Ectodermal cell (in vitro differentiated cells): ENCODE measurements at regions not wholly inside any gene's neighbourhood (a gene's known extent, or its start where the extent isn't known, plus 50 kb on each side); places are given as distances from the start of the nearest gene placed in this dataset.

ENCODE experiments used
- H3K27ac ChIP-seq: 2 replicates; pipeline ENCODE4 v1.7.0; 2013; ENCODE audit warnings: mild to moderate bottlenecking, low read depth, low read length; ENCODE audit not compliant: insufficient read depth, poor library complexity, severe bottlenecking
- H3K27me3 ChIP-seq: 2 replicates; pipeline ENCODE4 v1.7.0; 2013; ENCODE audit warnings: mild to moderate bottlenecking, low read length; ENCODE audit not compliant: insufficient read depth, control insufficient read depth, poor library complexity, severe bottlenecking
- H3K36me3 ChIP-seq: one replicate; pipeline ENCODE4 v1.7.0; 2013; ENCODE audit warnings: low read length; ENCODE audit not compliant: control insufficient read depth, insufficient read depth
- H3K4me1 ChIP-seq: one replicate; pipeline ENCODE4 v1.7.0; 2013; ENCODE audit warnings: low read length; ENCODE audit not compliant: control insufficient read depth, insufficient read depth
- H3K4me3 ChIP-seq: 2 replicates; pipeline ENCODE4 v1.7.0; 2013; ENCODE audit warnings: low read depth, low read length, control low read depth; ENCODE audit not compliant: insufficient read depth
- H3K9me3 ChIP-seq: 2 replicates; pipeline ENCODE4 v1.7.0; 2013; ENCODE audit warnings: mild to moderate bottlenecking, low read length, moderate library complexity; ENCODE audit not compliant: control insufficient read depth
- WGBS, 2 experiments: methylation state at CpG; one replicate each; pipeline ENCODE4 v1.1.7; 2013; ENCODE audit warnings: missing lambda C conversion rate in 2 of 2; 5-methylcytosine and 5-hydroxymethylcytosine counted together

DNA sequence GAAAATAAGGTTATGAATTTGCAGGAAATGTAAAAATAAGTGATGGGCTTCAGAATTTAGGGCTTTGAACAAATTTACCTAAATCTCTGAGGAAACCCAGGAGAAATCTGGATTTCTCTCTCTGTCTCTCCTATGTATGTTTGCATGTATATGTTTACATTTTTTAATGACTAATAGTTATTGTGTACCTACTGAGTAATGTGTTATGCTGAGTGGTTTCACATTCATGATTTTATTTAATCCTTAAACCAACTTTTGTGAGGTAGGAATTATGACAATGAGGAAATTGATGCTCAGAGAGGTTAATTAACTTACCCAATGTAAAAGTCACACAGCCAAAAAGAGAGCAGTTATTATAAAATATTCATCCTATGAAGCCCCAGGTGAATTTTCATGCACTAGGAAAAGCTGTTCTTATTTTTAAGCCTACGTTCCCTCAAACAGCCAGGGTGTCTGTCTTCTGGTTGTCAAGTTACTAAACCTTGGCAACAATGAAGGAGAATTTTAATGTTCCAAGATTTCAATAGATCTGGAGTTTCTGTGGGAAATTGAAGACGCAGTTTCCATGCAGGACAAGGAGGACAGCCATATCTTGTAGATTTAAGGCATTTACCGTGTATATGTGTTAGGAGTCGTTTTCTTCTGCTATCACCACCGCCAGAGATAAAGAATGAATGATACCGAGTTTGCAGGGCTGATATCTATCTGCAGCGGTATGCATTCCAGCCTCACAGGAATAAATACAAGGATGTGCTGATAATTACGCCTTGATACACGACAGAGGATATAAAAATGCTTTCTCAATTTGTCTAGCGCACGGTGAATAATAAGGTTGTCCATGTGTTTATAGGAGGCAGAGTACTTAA is 484.8 kb downstream of the ZSWIM6 start:
- H3K4me3 ChIP-seq, result no peak overlapping the region
- no peaks in the 10 kb centered on the region for H3K36me3 ChIP-seq
- H3K4me1 ChIP-seq, result no peaks in the 10 kb centered on the region
- no peak overlapping the region for H3K27ac ChIP-seq
- 93 to 95% methylated on average over 11 of the region's 11 CpGs for WGBS, 2 experiments
- no peaks in the 10 kb centered on the region for H3K9me3 ChIP-seq
- H3K27me3 ChIP-seq, result no peaks in the 10 kb centered on the region

DNA sequence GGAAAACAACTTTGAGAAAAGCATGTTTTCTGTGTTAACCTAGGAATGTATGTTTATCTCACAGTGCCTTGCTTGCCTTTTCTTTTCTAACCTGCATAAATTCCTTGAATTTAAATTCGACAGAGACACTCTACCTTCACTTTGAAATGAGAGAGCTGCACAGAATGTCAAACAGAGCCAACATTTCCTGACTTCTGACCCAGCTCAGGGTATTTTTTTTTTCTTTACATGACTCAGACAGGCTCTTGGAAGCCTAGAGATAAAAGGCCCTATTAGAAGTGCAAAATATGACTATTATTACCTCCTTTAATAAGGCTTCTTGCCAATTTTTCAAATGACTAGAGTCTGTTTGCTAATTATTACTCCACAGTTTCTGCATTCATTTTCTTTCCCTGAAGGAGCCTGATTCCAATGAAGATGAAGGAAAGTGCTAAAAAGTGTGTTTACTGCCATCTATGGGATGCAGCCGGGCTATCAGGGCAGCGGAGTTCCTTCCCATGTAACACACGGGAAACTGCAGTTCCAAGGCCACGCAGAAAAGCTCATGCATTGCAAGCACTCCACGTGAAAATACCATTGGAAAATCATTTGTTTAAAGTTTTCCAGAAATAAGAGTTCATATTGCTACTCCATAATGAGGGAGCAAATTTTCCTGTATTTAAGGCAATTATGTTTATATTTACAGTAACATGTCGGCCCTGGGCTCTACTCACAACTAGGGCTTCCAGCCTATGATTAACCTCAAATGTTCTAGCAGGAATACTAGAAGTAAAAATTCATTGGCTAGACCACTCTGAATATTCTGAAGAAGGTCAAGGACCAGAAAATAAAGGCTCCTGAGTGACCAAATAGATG is 485.6 kb downstream of the ZSWIM6 start:
- Histone ChIP-seq H3K36me3 (no peaks in the 10 kb centered on the region), H3K27me3 (no peaks in the 10 kb centered on the region), H3K27ac (no peak overlapping the region), H3K9me3 (no peaks in the 10 kb centered on the region), H3K4me3 (no peak overlapping the region), H3K4me1 (no peaks in the 10 kb centered on the region)
- 35 to 40% methylated on average over 7 of the region's 7 CpGs for WGBS, 2 experiments

DNA sequence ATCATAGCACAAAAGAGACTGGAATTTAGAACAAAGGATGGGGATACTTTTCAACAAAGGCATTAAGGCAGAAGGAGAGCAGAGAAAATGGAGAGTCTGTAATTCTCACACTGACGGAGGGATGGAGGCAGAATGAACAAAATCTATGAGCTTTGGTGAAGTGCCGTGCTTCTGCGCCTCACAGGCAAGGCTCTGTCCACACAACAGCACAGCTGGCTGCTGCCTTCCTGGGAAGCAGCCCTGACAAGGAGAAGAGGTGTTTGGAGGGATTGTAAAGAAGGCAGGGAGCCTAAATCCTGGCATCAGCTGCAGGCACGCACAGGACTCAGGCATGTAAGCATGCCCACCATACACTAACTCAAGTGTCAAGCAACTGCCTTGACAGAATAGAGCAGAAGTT is 485.2 kb upstream of the KIF2A start:
- Histone ChIP-seq H3K27ac (no peak overlapping the region), H3K4me3 (no peak overlapping the region), H3K9me3 (no peaks in the 10 kb centered on the region), H3K36me3 (no peaks in the 10 kb centered on the region), H3K27me3 (no peaks in the 10 kb centered on the region), H3K4me1 (no peaks in the 10 kb centered on the region)
- WGBS, 2 experiments, result 61 to 77% methylated on average over 4 of the region's 4 CpGs

DNA sequence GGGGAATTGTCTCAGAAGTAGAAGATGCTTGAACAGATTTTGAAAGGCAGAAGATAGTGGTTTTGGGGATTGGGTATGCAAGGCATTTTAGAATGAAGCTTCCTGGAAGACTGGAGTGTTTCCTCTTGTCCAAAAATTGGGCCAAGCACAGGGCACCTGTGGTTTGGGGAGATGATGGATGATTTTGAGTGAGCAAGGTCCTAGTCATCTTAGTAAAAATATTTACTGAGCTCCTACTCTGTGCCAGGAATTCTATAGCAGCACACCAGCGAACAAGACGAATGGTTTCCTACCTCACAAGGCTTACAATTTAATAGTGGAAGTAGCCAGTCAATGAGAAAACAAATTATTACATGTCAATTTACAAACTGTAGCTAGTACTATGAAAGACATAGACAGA is 484.4 kb upstream of the KIF2A start:
- H3K36me3 ChIP-seq, result no peaks in the 10 kb centered on the region
- no peaks in the 10 kb centered on the region for H3K9me3 ChIP-seq
- H3K27me3 ChIP-seq, result no peaks in the 10 kb centered on the region
- WGBS, 2 experiments, result 82% methylated on average over 2 of the region's 2 CpGs; no CpG with 5 or more reads in 1 of the 2 experiments
- H3K4me3 ChIP-seq, result no peak overlapping the region
- H3K4me1 ChIP-seq, result no peaks in the 10 kb centered on the region
- H3K27ac ChIP-seq, result no peak overlapping the region

DNA sequence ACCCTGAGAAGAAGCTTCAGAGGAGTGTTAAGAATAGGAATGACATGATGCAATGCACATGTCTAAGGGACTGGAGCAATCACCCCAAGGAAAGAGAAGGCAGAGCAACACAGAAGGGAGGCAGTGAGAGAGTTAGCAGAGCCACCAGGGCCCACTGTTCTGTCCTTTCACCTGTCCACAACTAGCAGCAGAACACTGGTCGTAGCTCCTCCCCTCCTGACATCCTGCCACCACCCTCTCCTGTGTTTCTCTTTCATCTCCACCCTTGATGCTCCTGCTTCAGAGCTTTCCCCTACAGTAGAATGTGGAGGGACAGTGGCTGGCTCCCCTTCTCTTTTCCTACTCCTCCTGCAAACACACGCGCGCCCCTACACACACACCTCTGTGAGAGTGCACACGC is 483.4 kb upstream of the KIF2A start:
- Histone ChIP-seq H3K36me3 (no peaks in the 10 kb centered on the region), H3K4me3 (no peak overlapping the region), H3K4me1 (no peaks in the 10 kb centered on the region), H3K9me3 (no peaks in the 10 kb centered on the region), H3K27me3 (no peaks in the 10 kb centered on the region), H3K27ac (no peak overlapping the region)
- 86 to 96% methylated on average over 5 of the region's 5 CpGs for WGBS, 2 experiments

DNA sequence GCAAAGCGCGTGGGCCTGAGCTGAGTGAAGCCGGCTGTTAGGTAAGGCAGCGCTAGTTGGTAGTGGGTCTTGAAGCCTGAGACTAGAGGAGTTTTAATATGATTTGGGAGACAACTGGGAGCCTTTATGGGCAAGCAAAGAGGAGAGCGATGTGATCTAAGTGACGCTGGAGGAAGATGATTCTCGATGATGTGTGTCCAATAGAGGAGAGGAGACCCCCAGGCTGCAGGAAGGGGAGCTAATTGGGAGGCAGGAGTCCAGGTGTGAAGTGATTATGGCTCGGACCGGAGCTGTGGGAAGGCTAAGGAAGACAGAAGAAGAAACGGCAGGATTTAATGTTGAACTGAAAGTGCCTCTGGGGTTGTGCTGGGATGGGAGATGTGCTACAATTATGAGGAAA is 482.9 kb upstream of the KIF2A start:
- no peaks in the 10 kb centered on the region for H3K27me3 ChIP-seq
- no peaks in the 10 kb centered on the region for H3K4me1 ChIP-seq
- H3K27ac ChIP-seq, result no peak overlapping the region
- H3K4me3 ChIP-seq, result no peak overlapping the region
- 93 to 94% methylated on average over 10 of the region's 10 CpGs for WGBS, 2 experiments
- H3K36me3 ChIP-seq, result no peaks in the 10 kb centered on the region
- H3K9me3 ChIP-seq, result no peaks in the 10 kb centered on the region

DNA sequence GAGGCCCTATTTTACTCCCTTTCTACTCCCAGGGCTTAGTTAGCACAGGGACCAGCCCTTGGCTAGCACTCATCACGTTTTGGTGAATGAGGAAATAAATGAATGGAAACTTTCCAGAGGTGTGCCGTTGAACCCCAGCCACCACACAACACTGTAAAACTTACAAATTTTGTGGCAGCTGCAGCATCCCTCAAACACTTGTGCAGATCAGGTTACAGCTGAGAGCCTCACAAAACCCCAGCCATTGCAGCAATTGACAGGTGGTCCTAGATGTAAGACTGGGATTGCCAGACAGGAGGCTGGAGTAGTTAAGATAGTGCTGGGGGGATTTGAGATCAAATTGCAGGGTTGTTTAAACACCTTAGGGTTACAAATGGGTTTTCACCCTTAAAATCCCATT is 482.2 kb upstream of the KIF2A start:
- Histone ChIP-seq H3K4me1 (no peaks in the 10 kb centered on the region), H3K27ac (no peak overlapping the region), H3K9me3 (no peaks in the 10 kb centered on the region), H3K36me3 (no peaks in the 10 kb centered on the region), H3K4me3 (no peak overlapping the region), H3K27me3 (no peaks in the 10 kb centered on the region)
- WGBS, 2 experiments, result 85 to 88% methylated on average over 1 to 2 of the region's 2 CpGs

DNA sequence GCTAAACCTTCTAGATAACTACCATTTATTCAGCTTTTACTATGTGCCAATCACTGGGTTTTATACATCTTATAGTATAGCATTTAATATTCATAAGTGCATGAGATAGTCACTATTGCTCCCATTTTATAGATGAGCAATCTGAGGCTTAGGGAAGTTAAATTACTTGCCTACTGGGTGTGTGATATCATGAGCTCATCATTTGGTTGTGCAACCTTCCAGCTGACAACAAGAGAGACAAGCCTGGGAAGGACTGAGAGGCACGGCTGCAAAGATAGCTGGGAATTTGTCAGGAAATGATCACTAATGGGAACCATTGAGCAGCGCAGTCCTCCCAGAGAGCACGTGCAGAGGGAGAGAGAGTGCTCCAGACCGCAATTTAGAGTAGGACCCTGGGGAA is 481.6 kb upstream of the KIF2A start:
- no peaks in the 10 kb centered on the region for H3K4me1 ChIP-seq
- no peak overlapping the region for H3K27ac ChIP-seq
- no peaks in the 10 kb centered on the region for H3K36me3 ChIP-seq
- WGBS, 2 experiments, result 93 to 96% methylated on average over 4 of the region's 4 CpGs
- H3K9me3 ChIP-seq, result no peaks in the 10 kb centered on the region
- H3K27me3 ChIP-seq, result no peaks in the 10 kb centered on the region
- no peak overlapping the region for H3K4me3 ChIP-seq

DNA sequence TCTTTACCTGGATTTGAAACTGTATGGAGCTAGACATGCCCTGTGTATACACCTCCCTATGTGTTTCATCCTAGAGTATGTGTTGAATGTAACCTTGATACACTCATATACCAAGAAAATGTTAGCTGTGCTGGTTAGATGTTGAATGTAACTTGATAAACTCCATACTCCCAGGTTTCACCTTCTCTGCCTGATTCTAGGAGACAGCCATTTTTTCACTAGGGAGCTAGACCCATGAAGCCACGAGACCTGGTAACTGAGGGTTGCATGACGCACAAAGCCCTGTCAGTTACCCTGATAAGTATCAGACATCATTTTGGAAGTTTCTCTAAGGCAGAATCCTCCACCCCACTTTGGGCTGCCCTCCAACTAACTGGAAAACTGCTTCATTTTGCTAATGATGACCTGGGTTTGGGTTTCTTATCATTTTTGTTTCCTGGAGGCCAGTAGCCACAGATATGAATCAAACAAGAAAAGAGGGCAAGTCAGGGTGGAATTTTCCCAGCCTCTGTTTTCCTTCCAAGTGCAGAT is 478.5 kb upstream of the KIF2A start:
- Histone ChIP-seq H3K36me3 (no peaks in the 10 kb centered on the region), H3K4me3 (no peak overlapping the region), H3K9me3 (no peaks in the 10 kb centered on the region), H3K27me3 (no peaks in the 10 kb centered on the region), H3K27ac (no peak overlapping the region), H3K4me1 (no peaks in the 10 kb centered on the region)
- WGBS, 2 experiments, result 90 to 98% methylated on average over 2 of the region's 2 CpGs

DNA sequence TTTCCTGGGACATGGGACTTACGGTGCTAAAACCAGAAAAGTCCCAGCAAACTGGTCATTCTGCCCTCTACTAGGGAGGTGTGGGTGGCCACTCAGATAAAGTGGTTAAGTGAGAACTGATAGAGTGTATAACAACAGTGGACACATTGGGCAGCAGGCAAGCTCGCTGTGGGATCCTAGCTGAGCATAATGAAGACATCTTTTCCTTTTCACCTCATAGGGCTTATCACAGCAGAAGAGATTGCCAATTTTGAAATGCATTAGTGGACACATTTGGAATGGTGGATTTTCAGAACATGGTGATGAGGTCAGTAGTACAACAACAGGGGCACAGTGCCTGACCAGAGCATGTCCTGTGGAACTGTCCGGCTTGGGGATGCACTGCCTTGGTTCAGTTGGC is 477.1 kb upstream of the KIF2A start:
- 95 to 99% methylated on average over 3 of the region's 3 CpGs for WGBS, 2 experiments
- Histone ChIP-seq H3K27me3 (no peaks in the 10 kb centered on the region), H3K9me3 (no peaks in the 10 kb centered on the region), H3K4me1 (no peaks in the 10 kb centered on the region), H3K36me3 (no peaks in the 10 kb centered on the region), H3K27ac (no peak overlapping the region), H3K4me3 (no peak overlapping the region)
